Skin epidermis (tissue), 12 donors: ENCODE measurements at regions not wholly inside any gene's neighbourhood (a gene's known extent, or its start where the extent isn't known, plus 50 kb on each side); places are given as distances from the start of the nearest gene placed in this dataset.
"Not testable (repeated sequence)": the region's sequence is repeated elsewhere in the genome, so short reads cannot be mapped to it uniquely, and the experiment has no call there.

Source experiments
- H3K27ac ChIP-seq, 21 experiments: fragments of 200-600 bp; sonication (generic) in 11 of 21; one replicate each; pipeline ENCODE4 v1.5.0; 2020; ENCODE audit warnings: mild to moderate bottlenecking in 3 of 21, inconsistent platforms in 2 of 21, moderate library complexity in 2 of 21
- H3K4me3 ChIP-seq, 7 experiments: fragments of 200-600 bp; sonication (generic) in 2 of 7; one replicate each; pipeline ENCODE4 v1.5.0; 2020; ENCODE audit warnings: inconsistent platforms in 2 of 7, mild to moderate bottlenecking in 2 of 7, moderate library complexity in 1 of 7

GRCh38 chr2:142588269-142588668 lies 289.2 kb upstream of the KYNU start:
- no peak overlapping the region for H3K27ac ChIP-seq
- H3K4me3 ChIP-seq = no peak overlapping the region

DNA sequence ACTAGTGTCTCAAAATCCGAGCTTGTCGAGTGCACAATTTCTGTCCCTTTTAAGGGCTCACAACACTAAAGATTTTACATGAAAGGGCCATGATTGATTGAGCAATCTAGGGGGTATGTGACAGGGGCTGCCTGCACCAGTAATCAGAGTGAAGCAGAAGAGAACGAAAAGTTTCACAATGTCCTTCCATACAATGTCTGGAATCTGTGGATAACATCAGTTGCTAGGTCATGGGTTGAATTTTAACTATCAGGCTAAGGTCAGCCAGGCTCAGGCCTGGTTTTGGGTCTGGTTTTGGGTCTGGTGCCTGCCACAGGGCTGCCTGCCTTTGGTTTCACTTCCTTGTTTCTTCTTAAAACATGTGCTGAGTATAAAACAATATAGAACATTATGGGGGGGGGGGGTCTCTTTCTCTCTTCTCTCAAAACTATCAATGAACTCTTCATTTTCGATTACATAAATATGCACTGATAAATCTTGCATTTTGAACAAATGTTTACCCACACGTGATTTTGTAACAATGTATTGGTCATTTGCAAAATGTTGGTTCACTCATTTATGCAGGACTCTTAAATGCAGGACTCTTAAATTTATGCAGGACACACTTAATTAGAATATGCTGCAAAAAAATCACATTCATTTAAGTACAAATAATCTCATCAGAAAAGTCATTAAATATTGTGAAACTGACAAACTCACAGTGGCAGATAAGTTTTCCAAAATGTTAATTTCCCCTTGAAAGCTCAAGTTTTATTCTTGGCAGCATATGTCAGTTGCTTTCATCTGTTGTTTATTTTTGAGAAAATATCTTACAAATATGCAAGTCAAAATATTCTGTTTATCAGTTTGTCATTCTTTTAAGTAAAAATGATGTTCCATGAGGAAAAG lies 290.5 kb upstream of the KYNU start:
- no peak overlapping the region for H3K27ac ChIP-seq

DNA sequence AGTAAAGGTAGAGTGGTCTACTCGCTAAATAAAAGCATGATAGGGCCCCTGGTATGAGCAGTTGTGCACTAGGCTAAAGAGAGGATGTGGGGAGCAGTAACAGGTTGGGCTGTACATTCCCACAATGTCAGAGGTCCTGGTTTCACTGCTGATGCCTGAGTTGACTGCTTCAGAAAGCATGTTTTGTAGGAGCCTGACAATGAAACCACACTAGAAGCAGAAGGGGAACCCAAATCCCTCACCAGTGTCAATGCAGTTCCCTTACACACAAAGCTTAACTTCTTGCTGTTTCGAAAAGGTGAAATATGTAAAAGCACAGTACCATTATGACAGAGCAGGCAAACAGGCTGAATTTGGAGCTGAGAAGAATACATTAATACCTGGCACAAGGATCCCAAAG lies 291.7 kb upstream of the KYNU start:
- Histone ChIP-seq H3K4me3 (no peak overlapping the region), H3K27ac (no peak overlapping the region)

More for the DNA sequence above, 290.5 kb upstream of the KYNU start:
- no peak overlapping the region for H3K4me3 ChIP-seq

- Histone ChIP-seq H3K27ac (no peak overlapping the region), H3K4me3 (no peak overlapping the region)
Observed at GRCh38 chr2:142582317-142582716, 295.1 kb upstream of the KYNU start.

GRCh38 chr2:142581491-142581890 lies 296.0 kb upstream of the KYNU start:
- no peak overlapping the region for H3K27ac ChIP-seq
- H3K4me3 ChIP-seq = no peak overlapping the region

GRCh38 chr2:142580691-142581090 lies 296.8 kb upstream of the KYNU start:
- H3K4me3 ChIP-seq = no peak overlapping the region
- no peak overlapping the region for H3K27ac ChIP-seq

DNA sequence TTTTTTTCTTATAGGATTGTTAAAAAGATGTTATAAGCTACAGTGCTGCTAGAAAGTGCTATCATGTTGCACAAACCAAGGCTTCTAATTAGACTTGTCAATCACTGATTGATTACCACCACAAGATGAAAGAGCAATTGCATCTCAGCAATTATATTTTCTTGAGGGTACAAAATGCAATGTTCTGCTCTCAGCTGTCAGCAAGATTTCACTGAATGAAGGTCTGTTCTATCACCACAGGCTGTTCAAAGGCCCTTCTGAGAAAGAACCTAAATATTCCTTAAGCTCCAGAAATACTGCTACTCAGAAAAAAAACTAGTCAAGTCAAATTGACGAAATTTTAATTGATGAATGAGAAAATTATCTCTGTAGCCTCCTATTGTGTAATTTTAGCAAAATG lies 301.9 kb upstream of the KYNU start:
- Histone ChIP-seq H3K4me3 (no peak overlapping the region), H3K27ac (no peak overlapping the region)

DNA sequence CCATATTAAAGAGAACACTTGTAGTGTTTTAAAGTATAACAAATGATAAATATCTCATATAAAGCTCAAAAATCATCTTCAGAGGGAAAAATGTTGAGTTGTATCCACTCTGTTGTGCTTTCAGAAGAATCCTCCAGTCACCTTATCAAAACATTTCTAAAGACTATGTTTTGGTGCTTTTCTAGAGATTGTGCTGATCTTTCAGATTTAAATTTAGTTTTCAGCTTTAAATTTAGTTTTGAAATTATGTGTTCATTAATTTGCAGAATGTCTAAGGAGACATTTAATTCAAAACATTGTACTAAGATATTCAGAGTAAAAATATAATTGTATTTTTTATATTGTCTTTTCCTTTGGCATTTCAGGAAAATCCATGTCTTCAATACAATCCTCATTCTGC lies 303.1 kb upstream of the KYNU start:
- Histone ChIP-seq H3K27ac (no peak overlapping the region), H3K4me3 (no peak overlapping the region)

GRCh38 chr2:142572346-142573132 lies 304.9 kb upstream of the KYNU start:
- H3K27ac ChIP-seq = no peak overlapping the region
- no peak overlapping the region for H3K4me3 ChIP-seq

GRCh38 chr2:142571934-142572333 lies 305.5 kb upstream of the KYNU start:
- H3K27ac ChIP-seq = no peak overlapping the region
- no peak overlapping the region for H3K4me3 ChIP-seq

DNA sequence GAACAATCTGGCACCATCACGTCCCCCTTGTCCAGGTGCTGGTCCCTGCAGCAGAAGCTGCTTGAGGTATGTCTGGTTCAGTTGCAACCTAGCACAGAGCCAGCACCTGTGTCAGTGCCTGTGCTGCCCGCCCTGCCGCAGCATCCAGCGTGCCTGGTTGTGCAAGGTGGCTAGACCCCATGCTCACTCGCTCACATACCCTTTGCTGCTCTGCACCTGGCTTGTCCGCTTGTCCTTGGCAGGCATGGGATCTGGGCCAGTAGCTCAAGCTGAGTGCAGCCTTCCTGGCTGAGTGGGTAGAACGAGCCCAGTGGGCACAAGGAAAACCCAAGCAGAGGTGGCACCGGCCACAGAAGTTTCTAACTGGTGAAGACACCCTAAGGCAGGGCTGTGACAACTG lies 314.6 kb upstream of the KYNU start:
- H3K27ac ChIP-seq = no peak overlapping the region
- H3K4me3 ChIP-seq = no peak overlapping the region

GRCh38 chr2:142561656-142562055 lies 315.8 kb upstream of the KYNU start:
- Histone ChIP-seq H3K27ac (no peak overlapping the region), H3K4me3 (no peak overlapping the region)

DNA sequence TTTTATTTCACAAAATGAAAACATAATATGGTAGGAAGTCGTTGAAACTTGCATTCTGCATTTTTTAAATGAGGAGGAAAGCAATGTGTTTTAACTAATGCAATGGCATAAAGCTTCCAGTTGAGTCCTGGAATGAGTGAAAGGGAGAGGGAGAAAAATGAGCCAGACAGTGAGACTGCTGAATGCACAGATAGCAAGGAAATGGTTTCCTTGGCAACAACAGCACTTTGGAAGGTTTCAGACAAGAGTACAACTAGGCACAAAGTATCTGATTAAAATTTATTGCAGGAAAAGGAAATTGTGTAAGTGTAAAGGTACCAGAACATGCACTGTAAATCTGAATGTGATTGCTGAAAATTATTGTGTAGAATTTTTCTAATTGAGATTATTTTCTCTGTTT lies 320.1 kb upstream of the KYNU start:
- H3K4me3 ChIP-seq = no peak overlapping the region
- H3K27ac ChIP-seq = no peak overlapping the region

GRCh38 chr2:142545999-142546398 lies 331.5 kb upstream of the KYNU start:
- not testable (repeated sequence) for H3K27ac ChIP-seq, H3K4me3 ChIP-seq

- Histone ChIP-seq H3K27ac (no peak overlapping the region), H3K4me3 (no peak overlapping the region)
Observed at GRCh38 chr2:142545036-142545435, 332.4 kb upstream of the KYNU start.

DNA sequence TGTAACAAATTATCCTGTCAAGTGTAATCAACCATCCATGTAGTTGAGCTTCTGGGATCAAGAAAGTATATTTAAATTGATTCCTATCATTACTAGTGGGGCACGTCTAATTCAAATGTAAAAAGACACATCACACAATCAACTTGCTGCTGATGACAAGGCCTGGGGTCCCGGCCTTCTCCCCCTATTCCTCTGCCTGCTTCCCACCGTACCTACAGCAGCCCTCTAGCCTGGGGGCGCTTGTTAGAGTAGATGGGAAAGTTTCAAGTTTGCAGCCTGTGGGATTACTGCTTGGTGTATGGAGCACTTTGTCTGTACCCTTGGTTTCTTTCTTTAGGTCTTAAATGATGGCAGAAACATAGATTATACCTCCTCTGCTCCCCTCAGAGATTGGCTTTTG lies 333.3 kb upstream of the KYNU start:
- H3K4me3 ChIP-seq = no peak overlapping the region
- no peak overlapping the region for H3K27ac ChIP-seq

GRCh38 chr2:142542431-142542910 lies 335.0 kb upstream of the KYNU start:
- no peak overlapping the region for H3K4me3 ChIP-seq
- no peak overlapping the region for H3K27ac ChIP-seq

DNA sequence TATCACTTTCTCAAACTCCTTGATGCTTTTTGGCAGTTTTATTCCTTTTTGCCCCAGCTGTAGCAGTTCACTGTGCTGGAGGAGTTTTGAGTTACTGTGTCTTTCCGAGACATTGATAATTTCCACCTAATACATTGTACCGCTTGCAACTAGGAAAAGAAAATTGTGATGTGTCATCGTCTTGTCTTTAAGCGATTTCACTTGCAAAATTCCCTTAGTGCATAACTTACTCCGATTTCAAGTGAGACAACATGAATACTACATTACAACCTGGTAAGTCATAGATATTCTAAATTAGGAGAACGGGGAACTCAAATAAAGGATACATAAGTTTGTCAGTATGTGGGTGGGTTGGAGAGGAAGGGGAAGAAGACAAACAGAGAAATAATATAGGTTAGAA lies 340.5 kb upstream of the KYNU start:
- Histone ChIP-seq H3K27ac (no peak overlapping the region), H3K4me3 (no peak overlapping the region)

DNA sequence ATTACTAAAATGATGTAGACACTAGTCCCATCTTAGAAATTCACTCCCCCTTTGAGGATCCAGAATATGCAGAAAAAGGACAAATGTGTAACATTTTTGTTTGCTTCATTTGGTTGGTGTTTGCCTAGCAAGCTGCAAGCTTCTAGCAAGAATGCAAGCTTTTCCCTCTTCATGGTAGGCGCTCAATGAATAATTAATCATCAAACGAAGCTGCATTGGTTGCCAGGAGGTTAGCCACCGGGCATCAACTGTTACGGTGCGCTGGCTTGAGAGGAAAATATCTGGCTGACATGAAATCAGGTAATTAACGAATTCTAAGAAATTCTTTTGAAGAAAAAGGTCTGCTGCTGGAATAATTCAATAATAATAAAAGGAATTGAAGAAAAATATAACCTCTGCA lies 341.0 kb upstream of the KYNU start:
- H3K27ac ChIP-seq = no peak overlapping the region
- no peak overlapping the region for H3K4me3 ChIP-seq

GRCh38 chr2:142535311-142535710 lies 342.2 kb upstream of the KYNU start:
- no peak overlapping the region for H3K27ac ChIP-seq
- H3K4me3 ChIP-seq = no peak overlapping the region

DNA sequence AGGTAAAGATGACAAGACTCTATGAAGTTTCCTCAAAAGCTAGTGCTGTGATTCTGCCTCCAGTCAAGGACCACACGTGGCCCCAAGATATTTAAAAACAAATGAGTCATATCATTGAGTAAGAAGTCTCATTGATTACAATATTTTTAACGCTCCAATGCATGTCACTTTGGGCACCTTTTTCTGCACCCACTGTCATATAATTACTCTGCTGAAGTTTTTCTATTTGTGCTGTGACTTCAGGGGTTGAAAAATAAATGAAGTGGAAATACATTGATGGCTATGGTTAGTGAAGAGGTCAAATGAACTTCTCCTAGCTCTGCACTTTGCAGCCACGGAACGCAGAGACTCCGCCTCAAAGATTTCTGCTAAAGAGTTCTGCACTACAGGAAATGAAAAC lies 344.3 kb upstream of the KYNU start:
- Histone ChIP-seq H3K4me3 (no peak overlapping the region), H3K27ac (no peak overlapping the region)
